ENCODE measurements at regions not wholly inside any gene's neighbourhood (a gene's known extent, or its start where the extent isn't known, plus 50 kb on each side); places are given as distances from the start of the nearest gene placed in this dataset.

- no peaks in the 10 kb centered on the region for H3K9me3 ChIP-seq (ENCODE audit: insufficient read depth, low read depth, low read length)
- no peaks in the 10 kb centered on the region for H3K79me1 ChIP-seq (ENCODE audit: low read length)
- H3K18ac ChIP-seq (ENCODE audit: low read length), result no peak overlapping the region
- no peak overlapping the region for H3K23ac ChIP-seq (ENCODE audit: low read length)
- H3K27me3 ChIP-seq (ENCODE audit: insufficient read depth, low read length), result no peaks in the 10 kb centered on the region
- no peak overlapping the region for H4K8ac ChIP-seq (ENCODE audit: low read depth, low read length)
- no peak overlapping the region for H3K9ac ChIP-seq (ENCODE audit: low read length)
- WGBS (ENCODE audit: extremely low coverage, insufficient coverage, insufficient read length), result 100% methylated on average over 1 of the region's 7 CpGs
- no peak overlapping the region for H2BK12ac ChIP-seq (ENCODE audit: low read length)
- no peaks in the 10 kb centered on the region for H3K79me2 ChIP-seq (ENCODE audit: control insufficient read depth, insufficient read depth, low read length, poor library complexity)
- no peak for DNase-seq
- no peak overlapping the region for H2BK5ac ChIP-seq (ENCODE audit: low read depth, low read length, poor library complexity)
- H4K12ac ChIP-seq (ENCODE audit: low read depth, low read length), result no peak overlapping the region
- H3K4ac ChIP-seq (ENCODE audit: low read depth, low read length), result no peak overlapping the region
- no peak overlapping the region for H3K4me3 ChIP-seq (ENCODE audit: low read depth, low read length)
- H2AFZ ChIP-seq (ENCODE audit: insufficient read depth, low read length, poor library complexity), result no peak overlapping the region
- no peak overlapping the region for H2BK120ac ChIP-seq (ENCODE audit: insufficient read depth, low read length, poor library complexity)
- H2AK5ac ChIP-seq (ENCODE audit: low read length), result no peak overlapping the region
- H3K27ac ChIP-seq (ENCODE audit: low read depth, low read length), result no peak overlapping the region
- no peak overlapping the region for H4K91ac ChIP-seq (ENCODE audit: low read depth, low read length)
- no peaks in the 10 kb centered on the region for H3K36me3 ChIP-seq (ENCODE audit: control insufficient read depth in 1 of 2, insufficient read depth in 2 of 2, low read length in 2 of 2)
- H3K4me1 ChIP-seq (ENCODE audit: control insufficient read depth in 1 of 2, insufficient read depth in 2 of 2, low read length in 2 of 2), result no peaks in the 10 kb centered on the region
- H3K4me2 ChIP-seq (ENCODE audit: low read length), result no peak overlapping the region
- no peak overlapping the region for H3K14ac ChIP-seq (ENCODE audit: low read length)
These were observed 197.6 kb upstream of the ADAMTS5 start for GRCh38 chr21:27164208-27165177.

- H3K79me1 ChIP-seq (ENCODE audit: low read length), result no peaks in the 10 kb centered on the region
- H3K36me3 ChIP-seq (ENCODE audit: control insufficient read depth in 1 of 2, insufficient read depth in 2 of 2, low read length in 2 of 2), result no peaks in the 10 kb centered on the region
- H2BK120ac ChIP-seq (ENCODE audit: insufficient read depth, low read length, poor library complexity), result no peak overlapping the region
- no peak overlapping the region for H3K4me2 ChIP-seq (ENCODE audit: low read length)
- H3K14ac ChIP-seq (ENCODE audit: low read length), result no peak overlapping the region
- no peak overlapping the region for H3K9ac ChIP-seq (ENCODE audit: low read length)
- H3K9me3 ChIP-seq (ENCODE audit: insufficient read depth, low read depth, low read length), result no peaks in the 10 kb centered on the region
- no peak overlapping the region for H4K12ac ChIP-seq (ENCODE audit: low read depth, low read length)
- H3K27me3 ChIP-seq (ENCODE audit: insufficient read depth, low read length), result no peaks in the 10 kb centered on the region
- H3K4me1 ChIP-seq (ENCODE audit: control insufficient read depth in 1 of 2, insufficient read depth in 2 of 2, low read length in 2 of 2), result no peaks in the 10 kb centered on the region
- no peak overlapping the region for H3K4me3 ChIP-seq (ENCODE audit: low read depth, low read length)
- H2BK5ac ChIP-seq (ENCODE audit: low read depth, low read length, poor library complexity), result no peak overlapping the region
- no peaks in the 10 kb centered on the region for H3K79me2 ChIP-seq (ENCODE audit: control insufficient read depth, insufficient read depth, low read length, poor library complexity)
- no peak overlapping the region for H2AK5ac ChIP-seq (ENCODE audit: low read length)
- no peak overlapping the region for H4K91ac ChIP-seq (ENCODE audit: low read depth, low read length)
- no peak overlapping the region for H3K23ac ChIP-seq (ENCODE audit: low read length)
- H4K8ac ChIP-seq (ENCODE audit: low read depth, low read length), result no peak overlapping the region
- H3K27ac ChIP-seq (ENCODE audit: low read depth, low read length), result no peak overlapping the region
- no peak overlapping the region for H3K18ac ChIP-seq (ENCODE audit: low read length)
- DNase-seq, result no peak
- H3K4ac ChIP-seq (ENCODE audit: low read depth, low read length), result no peak overlapping the region
- no CpG with 5 or more reads among the region's 6 CpGs for WGBS (ENCODE audit: extremely low coverage, insufficient coverage, insufficient read length)
- no peak overlapping the region for H2AFZ ChIP-seq (ENCODE audit: insufficient read depth, low read length, poor library complexity)
- no peak overlapping the region for H2BK12ac ChIP-seq (ENCODE audit: low read length)
These were observed 192.1 kb upstream of the ADAMTS5 start for GRCh38 chr21:27158967-27159366.

GRCh38 chr21:27157097-27157496, 190.2 kb upstream of the ADAMTS5 start:
- H3K18ac ChIP-seq (ENCODE audit: low read length), result no peak overlapping the region
- H3K4me3 ChIP-seq (ENCODE audit: low read depth, low read length), result no peak overlapping the region
- H3K27me3 ChIP-seq (ENCODE audit: insufficient read depth, low read length), result no peaks in the 10 kb centered on the region
- no peak overlapping the region for H2BK5ac ChIP-seq (ENCODE audit: low read depth, low read length, poor library complexity)
- H4K8ac ChIP-seq (ENCODE audit: low read depth, low read length), result no peak overlapping the region
- no peak overlapping the region for H3K27ac ChIP-seq (ENCODE audit: low read depth, low read length)
- no peaks in the 10 kb centered on the region for H3K36me3 ChIP-seq (ENCODE audit: control insufficient read depth in 1 of 2, insufficient read depth in 2 of 2, low read length in 2 of 2)
- no peak overlapping the region for H4K12ac ChIP-seq (ENCODE audit: low read depth, low read length)
- no peak overlapping the region for H4K91ac ChIP-seq (ENCODE audit: low read depth, low read length)
- H3K23ac ChIP-seq (ENCODE audit: low read length), result no peak overlapping the region
- H3K14ac ChIP-seq (ENCODE audit: low read length), result no peak overlapping the region
- no peaks in the 10 kb centered on the region for H3K79me1 ChIP-seq (ENCODE audit: low read length)
- no peak for DNase-seq
- no peak overlapping the region for H2AFZ ChIP-seq (ENCODE audit: insufficient read depth, low read length, poor library complexity)
- H3K79me2 ChIP-seq (ENCODE audit: control insufficient read depth, insufficient read depth, low read length, poor library complexity), result no peaks in the 10 kb centered on the region
- H2BK120ac ChIP-seq (ENCODE audit: insufficient read depth, low read length, poor library complexity), result no peak overlapping the region
- H2BK12ac ChIP-seq (ENCODE audit: low read length), result no peak overlapping the region
- no peaks in the 10 kb centered on the region for H3K4me1 ChIP-seq (ENCODE audit: control insufficient read depth in 1 of 2, insufficient read depth in 2 of 2, low read length in 2 of 2)
- no CpG with 5 or more reads among the region's 7 CpGs for WGBS (ENCODE audit: extremely low coverage, insufficient coverage, insufficient read length)
- no peak overlapping the region for H3K9ac ChIP-seq (ENCODE audit: low read length)
- H3K4me2 ChIP-seq (ENCODE audit: low read length), result no peak overlapping the region
- no peaks in the 10 kb centered on the region for H3K9me3 ChIP-seq (ENCODE audit: insufficient read depth, low read depth, low read length)
- no peak overlapping the region for H3K4ac ChIP-seq (ENCODE audit: low read depth, low read length)
- H2AK5ac ChIP-seq (ENCODE audit: low read length), result no peak overlapping the region

- H3K9ac ChIP-seq (ENCODE audit: low read length), result no peak overlapping the region
- no peak overlapping the region for H4K12ac ChIP-seq (ENCODE audit: low read depth, low read length)
- H2BK12ac ChIP-seq (ENCODE audit: low read length), result no peak overlapping the region
- H3K9me3 ChIP-seq (ENCODE audit: insufficient read depth, low read depth, low read length), result no peaks in the 10 kb centered on the region
- H3K27me3 ChIP-seq (ENCODE audit: insufficient read depth, low read length), result no peaks in the 10 kb centered on the region
- H3K27ac ChIP-seq (ENCODE audit: low read depth, low read length), result no peak overlapping the region
- no peak overlapping the region for H2BK5ac ChIP-seq (ENCODE audit: low read depth, low read length, poor library complexity)
- no peak overlapping the region for H4K8ac ChIP-seq (ENCODE audit: low read depth, low read length)
- no peak overlapping the region for H3K18ac ChIP-seq (ENCODE audit: low read length)
- no peak overlapping the region for H2AK5ac ChIP-seq (ENCODE audit: low read length)
- no peaks in the 10 kb centered on the region for H3K79me2 ChIP-seq (ENCODE audit: control insufficient read depth, insufficient read depth, low read length, poor library complexity)
- no peaks in the 10 kb centered on the region for H3K36me3 ChIP-seq (ENCODE audit: control insufficient read depth in 1 of 2, insufficient read depth in 2 of 2, low read length in 2 of 2)
- no peak overlapping the region for H3K4ac ChIP-seq (ENCODE audit: low read depth, low read length)
- no peak overlapping the region for H3K14ac ChIP-seq (ENCODE audit: low read length)
- no peak overlapping the region for H2AFZ ChIP-seq (ENCODE audit: insufficient read depth, low read length, poor library complexity)
- H4K91ac ChIP-seq (ENCODE audit: low read depth, low read length), result no peak overlapping the region
- no peak overlapping the region for H3K4me3 ChIP-seq (ENCODE audit: low read depth, low read length)
- H3K4me2 ChIP-seq (ENCODE audit: low read length), result no peak overlapping the region
- no peaks in the 10 kb centered on the region for H3K79me1 ChIP-seq (ENCODE audit: low read length)
- H3K4me1 ChIP-seq (ENCODE audit: control insufficient read depth in 1 of 2, insufficient read depth in 2 of 2, low read length in 2 of 2), result no peaks in the 10 kb centered on the region
- no peak for DNase-seq
- WGBS (ENCODE audit: extremely low coverage, insufficient coverage, insufficient read length), result no CpG with 5 or more reads among the region's 1 CpG
- no peak overlapping the region for H2BK120ac ChIP-seq (ENCODE audit: insufficient read depth, low read length, poor library complexity)
- H3K23ac ChIP-seq (ENCODE audit: low read length), result no peak overlapping the region
These were observed 189.8 kb upstream of the ADAMTS5 start for GRCh38 chr21:27156666-27157065.
